ENCODE measurements at regions not wholly inside any gene's neighbourhood (a gene's known extent, or its start where the extent isn't known, plus 50 kb on each side); places are given as distances from the start of the nearest gene placed in this dataset.

DNA sequence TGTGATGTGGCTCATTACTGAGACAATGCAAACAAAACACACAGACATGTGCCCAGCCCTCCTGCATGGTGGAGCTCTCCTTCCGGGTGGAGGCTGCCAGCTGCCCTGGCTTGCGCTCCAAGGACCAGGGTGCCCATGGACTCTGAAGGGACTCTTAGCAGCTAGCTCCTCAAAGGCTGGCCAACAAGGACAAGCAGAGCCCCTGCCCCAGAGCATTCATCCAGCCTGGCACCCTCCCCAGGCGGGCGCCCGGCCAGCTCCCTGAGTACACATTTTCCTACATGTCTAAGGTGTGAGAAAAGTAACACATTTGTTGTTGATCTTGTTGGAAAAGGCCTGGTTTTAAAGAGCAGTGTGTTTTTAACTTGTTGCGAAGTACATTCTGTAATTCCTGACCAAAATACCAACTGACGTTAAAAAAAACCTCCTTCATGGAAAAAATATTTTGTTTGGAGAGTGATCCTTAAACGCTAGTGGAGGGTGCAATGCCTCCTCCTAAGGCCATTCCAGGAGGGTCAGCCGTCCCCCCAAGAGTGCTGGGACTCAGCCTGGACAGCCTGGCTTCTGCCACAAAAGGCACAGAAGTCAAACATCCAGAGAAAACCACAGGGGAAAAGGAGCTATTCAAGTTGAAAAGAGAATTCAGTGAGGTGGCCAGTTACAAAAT, 86.9 kb downstream of the KLF15 start:
- TF ChIP-seq, protein P1, sequence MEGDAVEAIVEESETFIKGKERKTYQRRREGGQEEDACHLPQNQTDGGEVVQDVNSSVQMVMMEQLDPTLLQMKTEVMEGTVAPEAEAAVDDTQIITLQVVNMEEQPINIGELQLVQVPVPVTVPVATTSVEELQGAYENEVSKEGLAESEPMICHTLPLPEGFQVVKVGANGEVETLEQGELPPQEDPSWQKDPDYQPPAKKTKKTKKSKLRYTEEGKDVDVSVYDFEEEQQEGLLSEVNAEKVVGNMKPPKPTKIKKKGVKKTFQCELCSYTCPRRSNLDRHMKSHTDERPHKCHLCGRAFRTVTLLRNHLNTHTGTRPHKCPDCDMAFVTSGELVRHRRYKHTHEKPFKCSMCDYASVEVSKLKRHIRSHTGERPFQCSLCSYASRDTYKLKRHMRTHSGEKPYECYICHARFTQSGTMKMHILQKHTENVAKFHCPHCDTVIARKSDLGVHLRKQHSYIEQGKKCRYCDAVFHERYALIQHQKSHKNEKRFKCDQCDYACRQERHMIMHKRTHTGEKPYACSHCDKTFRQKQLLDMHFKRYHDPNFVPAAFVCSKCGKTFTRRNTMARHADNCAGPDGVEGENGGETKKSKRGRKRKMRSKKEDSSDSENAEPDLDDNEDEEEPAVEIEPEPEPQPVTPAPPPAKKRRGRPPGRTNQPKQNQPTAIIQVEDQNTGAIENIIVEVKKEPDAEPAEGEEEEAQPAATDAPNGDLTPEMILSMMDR (IDR thresholded peaks at IDR 0.05), result no peak
- TF ChIP-seq POLR2A (IDR thresholded peaks at IDR 0.05), result no peak

Data from upper lobe of left lung (tissue), 4 donors.